Lower leg skin (tissue), 3 donors: ENCODE measurements at regions not wholly inside any gene's neighbourhood (a gene's known extent, or its start where the extent isn't known, plus 50 kb on each side); places are given as distances from the start of the nearest gene placed in this dataset.

Source experiments
- POLR2A ChIP-seq, 2 donors: fragments of 450-650 bp; IDR thresholded peaks; one replicate each; pipeline ENCODE4 v1.6.1; 2016 to 2017; ENCODE audit warnings: antibody characterized with exemption in 2 of 2, mild to moderate bottlenecking in 1 of 2, moderate library complexity in 1 of 2
- TF ChIP-seq, protein P1 (sequence below), 3 donors: fragments of 450-650 bp; IDR thresholded peaks; one replicate each; pipeline ENCODE4 v1.5.1; 2016; ENCODE audit warnings: antibody characterized with exemption in 3 of 3, mild to moderate bottlenecking in 3 of 3, moderate library complexity in 2 of 3

- no peak for TF ChIP-seq POLR2A (IDR thresholded peaks at IDR 0.05)
- TF ChIP-seq, protein P1, sequence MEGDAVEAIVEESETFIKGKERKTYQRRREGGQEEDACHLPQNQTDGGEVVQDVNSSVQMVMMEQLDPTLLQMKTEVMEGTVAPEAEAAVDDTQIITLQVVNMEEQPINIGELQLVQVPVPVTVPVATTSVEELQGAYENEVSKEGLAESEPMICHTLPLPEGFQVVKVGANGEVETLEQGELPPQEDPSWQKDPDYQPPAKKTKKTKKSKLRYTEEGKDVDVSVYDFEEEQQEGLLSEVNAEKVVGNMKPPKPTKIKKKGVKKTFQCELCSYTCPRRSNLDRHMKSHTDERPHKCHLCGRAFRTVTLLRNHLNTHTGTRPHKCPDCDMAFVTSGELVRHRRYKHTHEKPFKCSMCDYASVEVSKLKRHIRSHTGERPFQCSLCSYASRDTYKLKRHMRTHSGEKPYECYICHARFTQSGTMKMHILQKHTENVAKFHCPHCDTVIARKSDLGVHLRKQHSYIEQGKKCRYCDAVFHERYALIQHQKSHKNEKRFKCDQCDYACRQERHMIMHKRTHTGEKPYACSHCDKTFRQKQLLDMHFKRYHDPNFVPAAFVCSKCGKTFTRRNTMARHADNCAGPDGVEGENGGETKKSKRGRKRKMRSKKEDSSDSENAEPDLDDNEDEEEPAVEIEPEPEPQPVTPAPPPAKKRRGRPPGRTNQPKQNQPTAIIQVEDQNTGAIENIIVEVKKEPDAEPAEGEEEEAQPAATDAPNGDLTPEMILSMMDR (IDR thresholded peaks at IDR 0.05) = no peak
These were observed 1104.7 kb downstream of the EFNA5 start for GRCh38 chr5:106566031-106566430.
